HG03108 (cell line): ENCODE measurements at regions not wholly inside any gene's neighbourhood (a gene's known extent, or its start where the extent isn't known, plus 50 kb on each side); places are given as distances from the start of the nearest gene placed in this dataset.
"Not testable (repeated sequence)": the region's sequence is repeated elsewhere in the genome, so short reads cannot be mapped to it uniquely, and the experiment has no call there.

ENCODE experiments used
- ATAC-seq: cut with Tn5 transposase; IDR thresholded peaks from one replicate; pipeline ENCODE4 v1.9.1; 2021; ENCODE audit warnings: moderate library complexity; ENCODE audit not compliant: unreplicated experiment

GRCh38 chr14:83255015-83255726 lies 1721.5 kb upstream of the SEL1L start:
- no peak for ATAC-seq

- no peak for ATAC-seq
Observed at GRCh38 chr14:83255727-83256090, 1722.1 kb upstream of the SEL1L start.

GRCh38 chr14:83257466-83258439 lies 1724.1 kb upstream of the SEL1L start:
- no peak for ATAC-seq

GRCh38 chr14:83260751-83261150 lies 1727.1 kb upstream of the SEL1L start:
- ATAC-seq: no peak

- ATAC-seq: no peak
Observed at GRCh38 chr14:83269583-83269982, 1735.9 kb upstream of the SEL1L start.

GRCh38 chr14:83271663-83272062 lies 1738.0 kb upstream of the SEL1L start:
- ATAC-seq: no peak

- ATAC-seq: no peak
Observed at GRCh38 chr14:83280719-83281118, 1747.1 kb upstream of the SEL1L start.

GRCh38 chr14:83282706-83283105 lies 1749.1 kb upstream of the SEL1L start:
- no peak for ATAC-seq

GRCh38 chr14:83287300-83287699 lies 1753.6 kb upstream of the SEL1L start:
- ATAC-seq: no peak

GRCh38 chr14:83289390-83289789 lies 1755.7 kb upstream of the SEL1L start:
- ATAC-seq: no peak

- ATAC-seq: no peak
Observed at GRCh38 chr14:83289896-83290295, 1756.2 kb upstream of the SEL1L start.

- ATAC-seq: no peak
Observed at GRCh38 chr14:83290447-83290846, 1756.8 kb upstream of the SEL1L start.

- ATAC-seq: no peak
Observed at GRCh38 chr14:83291714-83292113, 1758.1 kb upstream of the SEL1L start.

- no peak for ATAC-seq
Observed at GRCh38 chr14:83294941-83295340, 1761.3 kb upstream of the SEL1L start.

- ATAC-seq: no peak
Observed at GRCh38 chr14:83297361-83297760, 1763.7 kb upstream of the SEL1L start.

- not testable (repeated sequence) for ATAC-seq
Observed at GRCh38 chr14:83298016-83298415, 1764.4 kb upstream of the SEL1L start.

- ATAC-seq: no peak
Observed at GRCh38 chr14:83300476-83301064, 1766.9 kb upstream of the SEL1L start.

GRCh38 chr14:83301791-83302190 lies 1768.1 kb upstream of the SEL1L start:
- ATAC-seq: no peak

GRCh38 chr14:83309211-83309610 lies 1775.6 kb upstream of the SEL1L start:
- ATAC-seq: no peak

GRCh38 chr14:83309833-83310232 lies 1776.2 kb upstream of the SEL1L start:
- no peak for ATAC-seq

- ATAC-seq: no peak
Observed at GRCh38 chr14:83312511-83312910, 1778.9 kb upstream of the SEL1L start.

GRCh38 chr14:83314764-83315163 lies 1781.1 kb upstream of the SEL1L start:
- ATAC-seq: no peak
